ENCODE measurements at regions not wholly inside any gene's neighbourhood (a gene's known extent, or its start where the extent isn't known, plus 50 kb on each side); places are given as distances from the start of the nearest gene placed in this dataset.
A peak's percentile ranks its signal among the peaks of the same experiment; 100 is the strongest.

DNA sequence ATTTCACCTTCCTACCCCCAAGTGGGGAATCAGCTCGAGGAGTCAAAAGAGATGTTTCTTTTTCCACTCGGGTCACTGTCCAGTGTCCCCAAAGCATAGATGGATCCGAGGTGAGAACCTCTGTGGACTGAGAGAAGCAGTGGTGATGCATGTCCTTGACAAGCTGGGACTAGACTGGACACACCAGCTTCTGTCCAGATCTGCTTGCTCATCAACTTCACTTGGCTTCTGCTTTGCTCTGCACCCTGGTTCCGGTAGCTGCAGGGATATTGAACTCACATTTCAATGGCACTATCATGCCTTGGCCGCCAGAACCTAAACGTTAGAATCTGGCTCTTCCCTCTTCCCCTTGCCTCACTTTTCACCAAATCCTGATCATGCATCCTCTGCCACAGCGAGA is 50.3 kb upstream of the CXCL12 start:
- DNase-seq (ENCODE audit: extremely low spot score in 2 of 2) = no peak
- Histone ChIP-seq H3K27ac (no peak overlapping the region), H3K4me3 (no peak overlapping the region), H3K4me1 (peaks cover 9% of the 10 kb centered on the region), H3K9me3 (no peaks in the 10 kb centered on the region), H3K27me3 (no peaks in the 10 kb centered on the region), H3K36me3 (no peaks in the 10 kb centered on the region)
- intact Hi-C loops (cut with DNase I) = no loop called here
- no peak for TF ChIP-seq POLR2A (IDR thresholded peaks at IDR 0.05)
- TF ChIP-seq, protein P1, sequence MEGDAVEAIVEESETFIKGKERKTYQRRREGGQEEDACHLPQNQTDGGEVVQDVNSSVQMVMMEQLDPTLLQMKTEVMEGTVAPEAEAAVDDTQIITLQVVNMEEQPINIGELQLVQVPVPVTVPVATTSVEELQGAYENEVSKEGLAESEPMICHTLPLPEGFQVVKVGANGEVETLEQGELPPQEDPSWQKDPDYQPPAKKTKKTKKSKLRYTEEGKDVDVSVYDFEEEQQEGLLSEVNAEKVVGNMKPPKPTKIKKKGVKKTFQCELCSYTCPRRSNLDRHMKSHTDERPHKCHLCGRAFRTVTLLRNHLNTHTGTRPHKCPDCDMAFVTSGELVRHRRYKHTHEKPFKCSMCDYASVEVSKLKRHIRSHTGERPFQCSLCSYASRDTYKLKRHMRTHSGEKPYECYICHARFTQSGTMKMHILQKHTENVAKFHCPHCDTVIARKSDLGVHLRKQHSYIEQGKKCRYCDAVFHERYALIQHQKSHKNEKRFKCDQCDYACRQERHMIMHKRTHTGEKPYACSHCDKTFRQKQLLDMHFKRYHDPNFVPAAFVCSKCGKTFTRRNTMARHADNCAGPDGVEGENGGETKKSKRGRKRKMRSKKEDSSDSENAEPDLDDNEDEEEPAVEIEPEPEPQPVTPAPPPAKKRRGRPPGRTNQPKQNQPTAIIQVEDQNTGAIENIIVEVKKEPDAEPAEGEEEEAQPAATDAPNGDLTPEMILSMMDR (IDR thresholded peaks at IDR 0.05) = no peak

DNA sequence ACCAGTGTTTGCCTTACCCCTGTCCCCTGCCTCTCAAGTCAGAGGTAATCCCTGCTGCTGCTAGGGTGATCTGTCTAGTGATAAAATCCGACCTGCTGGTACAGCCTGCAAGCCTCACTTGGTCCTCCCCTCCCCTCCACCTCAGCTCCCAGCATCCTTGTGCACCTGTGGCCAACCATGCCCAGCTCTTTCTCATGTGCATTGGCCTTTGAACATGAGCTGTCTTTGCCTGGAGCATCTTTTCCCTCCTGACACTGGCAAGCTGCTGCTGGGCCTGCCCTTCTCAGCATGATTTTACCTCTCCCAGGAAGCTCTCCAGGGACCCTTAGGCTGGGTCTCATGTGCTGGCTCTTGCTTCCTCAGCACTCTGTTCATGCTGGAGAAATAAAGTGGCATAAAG is 51.3 kb upstream of the CXCL12 start:
- Histone ChIP-seq H3K27ac (no peak overlapping the region), H3K9me3 (no peaks in the 10 kb centered on the region), H3K36me3 (no peaks in the 10 kb centered on the region), H3K4me3 (no peak overlapping the region), H3K4me1 (peaks cover 9% of the 10 kb centered on the region), H3K27me3 (no peaks in the 10 kb centered on the region)
- intact Hi-C loops (cut with DNase I) = no loop called here
- peak in 1 of 2 donors; percentile 70 for DNase-seq (ENCODE audit: extremely low spot score in 2 of 2)
- TF ChIP-seq, protein P1 (IDR thresholded peaks at IDR 0.05) = no peak
- no peak for TF ChIP-seq POLR2A (IDR thresholded peaks at IDR 0.05)
- no peak for TF ChIP-seq POLR2AphosphoS5 (IDR thresholded peaks at IDR 0.05; ENCODE audit: insufficient read depth in 1 of 2, low read depth in 1 of 2)

DNA sequence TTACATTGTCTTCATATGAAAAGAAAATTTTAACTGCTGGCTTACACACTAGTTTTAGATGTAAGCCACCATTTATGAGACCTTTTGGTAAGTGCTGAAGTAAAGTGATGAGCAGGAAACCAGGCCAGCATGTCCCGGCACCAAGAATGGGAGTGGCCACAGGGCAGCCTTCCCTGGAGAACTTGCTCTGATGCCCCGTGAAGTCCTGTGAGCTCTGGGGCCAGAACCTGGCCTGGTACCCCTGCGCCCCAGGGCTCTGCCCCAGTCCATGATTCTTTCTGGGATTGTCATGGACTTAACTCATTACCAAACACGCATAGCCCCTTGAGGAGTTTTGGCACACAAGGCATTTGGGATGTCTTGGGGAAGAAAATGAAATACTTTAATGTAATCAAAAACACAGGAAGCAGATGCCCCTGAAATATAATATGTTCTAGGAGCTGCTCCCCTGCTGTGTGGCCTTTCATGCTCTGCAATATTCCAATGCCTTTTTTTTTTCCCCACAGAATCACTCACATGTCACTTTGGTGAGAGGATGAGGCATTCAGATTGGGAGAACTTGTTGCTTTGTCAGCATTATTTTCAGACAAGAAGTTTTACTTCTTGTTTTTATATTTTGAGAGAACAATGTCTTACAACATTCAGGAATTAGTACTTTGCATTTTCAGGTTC is 53.1 kb upstream of the CXCL12 start:
- DNase-seq (ENCODE audit: extremely low spot score in 2 of 2) = no peak
- intact Hi-C loops (cut with DNase I) = no loop called here
- no peak for TF ChIP-seq POLR2A (IDR thresholded peaks at IDR 0.05)
- no peak for TF ChIP-seq POLR2AphosphoS5 (IDR thresholded peaks at IDR 0.05; ENCODE audit: insufficient read depth in 1 of 2, low read depth in 1 of 2)
- TF ChIP-seq, protein P1 (IDR thresholded peaks at IDR 0.05) = no peak

DNA sequence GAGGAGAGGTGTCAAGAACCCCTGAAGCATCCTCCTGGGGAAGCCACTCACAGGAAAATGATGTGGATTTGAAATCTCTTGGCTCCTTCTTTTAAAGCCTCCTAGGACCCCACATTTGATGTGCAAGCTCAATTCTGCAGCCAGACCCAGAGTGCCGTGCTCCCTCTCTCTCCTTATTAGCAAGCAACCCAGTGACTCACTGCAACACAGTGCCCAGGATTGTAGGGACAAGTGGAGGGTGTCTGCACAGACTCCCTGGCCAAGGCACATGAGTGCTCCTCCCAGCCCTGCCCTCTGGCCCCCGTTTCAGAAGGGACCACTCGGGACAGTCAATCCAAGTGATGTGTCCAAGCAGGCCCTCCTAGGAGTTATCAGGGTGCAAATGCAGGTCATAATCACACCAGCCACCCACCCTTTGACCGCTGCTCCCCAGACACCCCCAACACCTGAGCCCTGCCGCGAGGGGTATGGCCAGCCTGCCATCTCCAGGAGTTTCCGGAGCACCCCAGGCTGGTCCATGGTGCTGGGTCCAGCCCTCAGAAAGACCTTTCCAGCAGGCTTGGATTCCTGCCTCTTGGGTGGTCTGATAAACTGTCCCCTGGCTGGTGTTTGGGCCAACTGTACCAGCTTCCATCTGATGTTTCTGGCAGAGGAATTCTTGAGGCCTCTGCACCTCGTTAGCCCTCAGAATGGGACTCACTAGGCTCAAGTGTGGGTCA is 54.5 kb upstream of the CXCL12 start:
- DNase-seq (ENCODE audit: extremely low spot score in 2 of 2) = peak in 1 of 2 donors; percentile 81
- Histone ChIP-seq H3K9me3 (no peaks in the 10 kb centered on the region), H3K27me3 (no peaks in the 10 kb centered on the region), H3K27ac (no peak overlapping the region), H3K36me3 (no peaks in the 10 kb centered on the region), H3K4me3 (no peak overlapping the region), H3K4me1 (peaks cover 9% of the 10 kb centered on the region)
- no peak for TF ChIP-seq POLR2A (IDR thresholded peaks at IDR 0.05)
- TF ChIP-seq POLR2AphosphoS5 (IDR thresholded peaks at IDR 0.05; ENCODE audit: insufficient read depth in 1 of 2, low read depth in 1 of 2) = no peak
- TF ChIP-seq, protein P1 (IDR thresholded peaks at IDR 0.05) = no peak
- intact Hi-C loops (cut with DNase I) = no loop called here

More for the DNA sequence above, 53.1 kb upstream of the CXCL12 start:
- Histone ChIP-seq H3K4me1 (peaks cover 9% of the 10 kb centered on the region), H3K9me3 (no peaks in the 10 kb centered on the region), H3K4me3 (no peak overlapping the region), H3K27me3 (no peaks in the 10 kb centered on the region), H3K36me3 (no peaks in the 10 kb centered on the region), H3K27ac (no peak overlapping the region)

DNA sequence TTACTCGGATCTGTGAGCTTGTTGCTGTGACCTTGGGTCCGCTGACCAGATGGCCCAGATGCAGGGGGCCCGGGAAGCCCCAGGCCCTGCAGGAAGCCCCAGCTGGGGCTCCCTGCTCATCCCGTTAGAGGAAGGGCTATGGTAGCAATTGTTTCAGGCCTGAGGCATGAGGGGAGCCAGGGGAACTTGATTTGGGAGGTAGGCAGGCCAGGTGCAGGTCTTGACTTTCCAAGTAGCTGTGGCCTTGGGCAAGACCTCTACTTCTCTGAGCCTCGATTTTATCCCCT is 55.0 kb upstream of the CXCL12 start:
- intact Hi-C loops (cut with DNase I) = no loop called here

More for the DNA sequence above, 55.0 kb upstream of the CXCL12 start:
- no peak overlapping the region for H3K27ac ChIP-seq
- no peak for DNase-seq (ENCODE audit: extremely low spot score in 2 of 2)
- H3K4me1 ChIP-seq = peaks cover 9% of the 10 kb centered on the region
- TF ChIP-seq POLR2AphosphoS5 (IDR thresholded peaks at IDR 0.05; ENCODE audit: insufficient read depth in 1 of 2, low read depth in 1 of 2) (no peak), POLR2A (IDR thresholded peaks at IDR 0.05) (no peak)
- TF ChIP-seq, protein P1 (IDR thresholded peaks at IDR 0.05) = no peak
- H3K4me3 ChIP-seq = no peak overlapping the region
- H3K36me3 ChIP-seq = no peaks in the 10 kb centered on the region
- H3K27me3 ChIP-seq = no peaks in the 10 kb centered on the region
- peaks cover 4% of the 10 kb centered on the region for H3K9me3 ChIP-seq

All from vagina (tissue), 2 donors.